CD4-positive, CD25-positive, alpha-beta regulatory T cell (primary cell): ENCODE measurements at regions not wholly inside any gene's neighbourhood (a gene's known extent, or its start where the extent isn't known, plus 50 kb on each side); places are given as distances from the start of the nearest gene placed in this dataset.

ENCODE experiments used
- ATAC-seq, 2 donors: fragments of 150-1000 bp; cut with Tn5 transposase; one replicate each; pipeline ENCODE4 v1.10.0; 2021; ENCODE audit warnings: low read depth in 2 of 2, moderate number of reproducible peaks in 2 of 2, moderate library complexity in 1 of 2
- DNase-seq, 3 donors: peaks; one replicate each; pipeline versions ENCODE4 v3.0.0 to v3.0.0-alpha.2; 2012 to 2022; ENCODE audit warnings: mixed read lengths in 1 of 3
- H3K27ac ChIP-seq: one replicate; pipeline ENCODE4 v1.7.0; 2013; ENCODE audit warnings: mild to moderate bottlenecking, low read length; ENCODE audit not compliant: insufficient read depth, poor library complexity, severe bottlenecking
- H3K27me3 ChIP-seq: one replicate; pipeline ENCODE4 v1.7.0; 2013; ENCODE audit warnings: low read length; ENCODE audit not compliant: control insufficient read depth, insufficient read depth
- H3K36me3 ChIP-seq: one replicate; pipeline ENCODE4 v1.7.0; 2013; ENCODE audit warnings: mild to moderate bottlenecking, low read length, moderate library complexity; ENCODE audit not compliant: control insufficient read depth, insufficient read depth
- H3K4me1 ChIP-seq: 2 replicates; pipeline ENCODE4 v1.7.0; 2013; ENCODE audit warnings: mild to moderate bottlenecking, low read length; ENCODE audit not compliant: insufficient read depth, control insufficient read depth, poor library complexity, severe bottlenecking
- H3K4me3 ChIP-seq: one replicate; pipeline ENCODE4 v1.7.0; 2013; ENCODE audit warnings: low read depth, mild to moderate bottlenecking, low read length, moderate library complexity
- H3K9me3 ChIP-seq, 2 experiments: 1 replicate in 1 of 2; 2 replicates in 1 of 2; pipeline ENCODE4 v1.7.0; 2013; ENCODE audit warnings: low read length in 2 of 2, mild to moderate bottlenecking in 1 of 2, moderate library complexity in 1 of 2; ENCODE audit not compliant: control insufficient read depth in 2 of 2
- H3K27ac Mint-ChIP-seq, 3 donors: one replicate each; pipeline ENCODE4 v1.8.0; 2020 to 2022; ENCODE audit warnings: mild to moderate bottlenecking in 3 of 3, mixed read lengths in 3 of 3, moderate library complexity in 2 of 3
- H3K27me3 Mint-ChIP-seq: one replicate; pipeline ENCODE4 v1.8.0; 2022; ENCODE audit warnings: mild to moderate bottlenecking, mixed read lengths
- H3K36me3 Mint-ChIP-seq: one replicate; pipeline ENCODE4 v1.8.0; 2020; ENCODE audit warnings: mixed read lengths
- H3K4me1 Mint-ChIP-seq, 4 donors: one replicate each; pipeline ENCODE4 v1.8.0; 2020 to 2022; ENCODE audit warnings: mixed read lengths in 4 of 4, mild to moderate bottlenecking in 1 of 4
- H3K4me3 Mint-ChIP-seq, 4 donors: one replicate each; pipeline ENCODE4 v1.8.0; 2020 to 2022; ENCODE audit warnings: mild to moderate bottlenecking in 4 of 4, mixed read lengths in 4 of 4, moderate library complexity in 3 of 4
- H3K9me3 Mint-ChIP-seq, 7 donors: one replicate each; pipeline ENCODE4 v1.8.0; 2020 to 2022; ENCODE audit warnings: mixed read lengths in 7 of 7, mild to moderate bottlenecking in 3 of 7, moderate library complexity in 2 of 7

GRCh38 chr12:131547555-131547954 is 163.3 kb upstream of the SFSWAP start:
- Histone ChIP-seq H3K27me3 (no peaks in the 10 kb centered on the region), H3K27ac (no peak overlapping the region), H3K9me3 (no peaks in the 10 kb centered on the region), H3K4me1 (no peaks in the 10 kb centered on the region), H3K4me3 (no peak overlapping the region), H3K36me3 (no peaks in the 10 kb centered on the region)
- Mint-ChIP-seq H3K36me3 (no peaks in the 10 kb centered on the region), H3K4me1 (no peaks in the 10 kb centered on the region), H3K27me3 (peaks cover 10% of the 10 kb centered on the region), H3K27ac (no peak overlapping the region), H3K9me3 (no peaks in the 10 kb centered on the region), H3K4me3 (no peak overlapping the region)
- no peak for DNase-seq
- no peak for ATAC-seq

- H3K36me3 ChIP-seq: no peaks in the 10 kb centered on the region
- no peak for ATAC-seq
- no peak overlapping the region for H3K4me3 ChIP-seq
- H3K27ac ChIP-seq: no peak overlapping the region
- no peak for DNase-seq
- Mint-ChIP-seq H3K36me3 (no peaks in the 10 kb centered on the region), H3K9me3 (no peaks in the 10 kb centered on the region), H3K27me3 (peaks cover 10% of the 10 kb centered on the region), H3K4me3 (no peak overlapping the region), H3K4me1 (no peaks in the 10 kb centered on the region), H3K27ac (no peak overlapping the region)
- no peaks in the 10 kb centered on the region for H3K27me3 ChIP-seq
- H3K4me1 ChIP-seq: no peaks in the 10 kb centered on the region
- no peaks in the 10 kb centered on the region for H3K9me3 ChIP-seq
Observed at GRCh38 chr12:131550121-131550520, 160.8 kb upstream of the SFSWAP start.

DNA sequence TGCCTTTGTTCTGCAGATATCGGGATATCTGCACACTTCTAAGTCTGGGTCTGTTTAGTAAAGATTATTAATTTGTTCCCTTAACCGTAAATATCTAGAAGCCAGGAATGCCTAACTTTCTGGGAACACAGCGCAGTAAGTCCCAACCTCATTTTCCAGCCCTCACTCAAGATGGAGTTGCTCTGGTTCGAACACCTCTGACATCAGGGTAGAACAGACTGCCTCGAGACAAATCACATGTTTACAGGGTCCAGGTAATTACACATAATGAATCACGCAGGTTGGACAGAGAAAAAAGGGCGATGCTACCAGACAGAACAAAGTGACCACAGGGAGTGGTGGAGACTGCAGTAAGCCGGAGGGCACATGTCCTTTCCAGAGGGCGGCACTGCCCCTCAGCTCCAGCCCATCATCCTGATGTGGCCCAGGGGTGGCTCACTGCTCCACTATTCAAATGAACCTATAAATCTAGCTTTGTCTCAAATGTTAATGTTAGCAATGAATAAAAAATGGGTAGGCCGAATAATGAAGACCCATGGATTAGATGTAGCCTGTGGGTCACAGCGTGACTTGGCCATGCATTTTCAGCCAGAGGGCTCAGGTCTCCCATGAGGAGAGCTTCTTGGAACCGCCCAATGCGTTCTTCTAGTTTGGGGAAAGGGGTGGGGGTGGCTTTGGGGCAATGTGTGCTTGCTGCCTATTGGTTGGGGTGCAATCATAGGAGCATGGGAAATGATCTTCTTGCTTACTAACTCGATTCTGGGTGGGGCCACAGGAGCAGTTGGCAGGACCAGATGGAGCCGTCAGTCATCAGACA is 159.0 kb upstream of the SFSWAP start:
- H3K36me3 Mint-ChIP-seq: no peaks in the 10 kb centered on the region
- no peak overlapping the region for H3K27ac ChIP-seq
- H3K9me3 Mint-ChIP-seq: no peaks in the 10 kb centered on the region
- no peak for ATAC-seq
- no peak overlapping the region for H3K27ac Mint-ChIP-seq
- H3K4me1 Mint-ChIP-seq: no peaks in the 10 kb centered on the region
- no peaks in the 10 kb centered on the region for H3K27me3 ChIP-seq
- no peak overlapping the region for H3K4me3 ChIP-seq
- no peak for DNase-seq
- no peak overlapping the region for H3K4me3 Mint-ChIP-seq
- no peaks in the 10 kb centered on the region for H3K36me3 ChIP-seq
- H3K4me1 ChIP-seq: no peaks in the 10 kb centered on the region
- no peaks in the 10 kb centered on the region for H3K9me3 ChIP-seq
- H3K27me3 Mint-ChIP-seq: peaks cover 10% of the 10 kb centered on the region

DNA sequence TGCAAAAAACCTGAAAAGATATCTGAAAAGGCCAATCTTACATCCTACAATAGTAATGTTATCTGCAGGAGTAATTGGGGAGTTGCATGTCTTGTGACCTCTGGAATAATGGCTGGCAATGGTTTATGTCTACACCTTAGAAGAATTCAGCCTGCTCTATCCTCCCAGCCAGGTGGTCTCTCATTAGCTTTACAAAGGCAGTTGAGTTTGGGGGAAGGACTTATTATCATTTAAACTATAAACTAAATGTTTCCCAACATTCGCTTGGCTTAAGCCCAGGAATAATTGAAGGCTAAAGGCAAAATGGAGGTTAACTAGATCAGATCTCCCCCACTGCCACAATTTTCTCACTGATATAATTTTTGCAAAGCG is 158.4 kb upstream of the SFSWAP start:
- no peaks in the 10 kb centered on the region for H3K36me3 Mint-ChIP-seq
- no peaks in the 10 kb centered on the region for H3K4me1 ChIP-seq
- H3K27ac Mint-ChIP-seq: no peak overlapping the region
- H3K36me3 ChIP-seq: no peaks in the 10 kb centered on the region
- no peaks in the 10 kb centered on the region for H3K9me3 ChIP-seq
- no peaks in the 10 kb centered on the region for H3K27me3 ChIP-seq
- H3K27me3 Mint-ChIP-seq: peaks cover 10% of the 10 kb centered on the region
- H3K27ac ChIP-seq: no peak overlapping the region
- no peaks in the 10 kb centered on the region for H3K4me1 Mint-ChIP-seq
- H3K9me3 Mint-ChIP-seq: no peaks in the 10 kb centered on the region
- no peak overlapping the region for H3K4me3 Mint-ChIP-seq
- H3K4me3 ChIP-seq: no peak overlapping the region
- ATAC-seq (no peak), DNase-seq (no peak)

GRCh38 chr12:131553096-131553777 is 157.7 kb upstream of the SFSWAP start:
- Mint-ChIP-seq H3K36me3 (no peaks in the 10 kb centered on the region), H3K4me1 (no peaks in the 10 kb centered on the region), H3K9me3 (no peaks in the 10 kb centered on the region), H3K27me3 (peaks cover 10% of the 10 kb centered on the region), H3K4me3 (no peak overlapping the region), H3K27ac (no peak overlapping the region)
- Histone ChIP-seq H3K36me3 (no peaks in the 10 kb centered on the region), H3K27me3 (no peaks in the 10 kb centered on the region), H3K27ac (no peak overlapping the region), H3K4me3 (no peak overlapping the region), H3K9me3 (no peaks in the 10 kb centered on the region), H3K4me1 (no peaks in the 10 kb centered on the region)
- DNase-seq (no peak), ATAC-seq (no peak)

DNA sequence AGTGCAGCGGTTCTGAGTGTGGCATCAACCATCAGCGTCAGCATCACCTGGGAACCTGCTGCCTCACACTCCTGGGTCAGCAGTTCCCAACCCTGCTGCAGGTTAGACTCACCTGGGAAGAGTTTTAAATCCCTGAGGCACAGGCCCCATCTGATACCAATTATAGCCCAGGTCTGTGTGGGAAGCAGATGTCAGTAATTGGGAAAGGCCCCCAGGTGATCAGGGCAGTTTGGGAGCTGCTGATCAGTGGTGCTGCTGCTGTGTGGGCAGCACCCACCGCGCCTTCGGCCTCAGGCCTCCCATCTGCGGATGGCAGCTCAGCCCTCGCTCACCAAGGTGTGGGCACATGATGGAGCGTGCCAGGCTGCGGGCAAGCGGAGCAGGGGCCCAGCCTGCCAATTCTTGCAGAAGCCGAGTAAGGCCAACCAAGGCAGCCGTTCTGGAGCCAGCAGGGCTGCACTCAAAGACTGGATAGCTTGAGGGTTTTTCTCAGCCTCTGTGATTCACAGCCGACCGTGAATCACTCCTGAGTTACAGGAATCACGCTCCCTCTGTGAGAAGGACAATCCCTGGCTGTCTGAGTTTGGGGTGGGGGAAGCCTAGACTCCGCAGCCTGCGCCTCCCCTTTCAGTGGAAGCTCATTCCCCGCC is 155.6 kb upstream of the SFSWAP start:
- no peak for DNase-seq
- no peak overlapping the region for H3K4me3 Mint-ChIP-seq
- no peak overlapping the region for H3K4me3 ChIP-seq
- no peaks in the 10 kb centered on the region for H3K9me3 ChIP-seq
- H3K4me1 Mint-ChIP-seq: no peaks in the 10 kb centered on the region
- H3K36me3 ChIP-seq: no peaks in the 10 kb centered on the region
- no peaks in the 10 kb centered on the region for H3K36me3 Mint-ChIP-seq
- H3K4me1 ChIP-seq: no peaks in the 10 kb centered on the region
- no peak overlapping the region for H3K27ac ChIP-seq
- H3K27me3 ChIP-seq: no peaks in the 10 kb centered on the region
- H3K27ac Mint-ChIP-seq: no peak overlapping the region
- H3K9me3 Mint-ChIP-seq: no peaks in the 10 kb centered on the region
- no peak for ATAC-seq
- H3K27me3 Mint-ChIP-seq: peaks cover 10% of the 10 kb centered on the region

DNA sequence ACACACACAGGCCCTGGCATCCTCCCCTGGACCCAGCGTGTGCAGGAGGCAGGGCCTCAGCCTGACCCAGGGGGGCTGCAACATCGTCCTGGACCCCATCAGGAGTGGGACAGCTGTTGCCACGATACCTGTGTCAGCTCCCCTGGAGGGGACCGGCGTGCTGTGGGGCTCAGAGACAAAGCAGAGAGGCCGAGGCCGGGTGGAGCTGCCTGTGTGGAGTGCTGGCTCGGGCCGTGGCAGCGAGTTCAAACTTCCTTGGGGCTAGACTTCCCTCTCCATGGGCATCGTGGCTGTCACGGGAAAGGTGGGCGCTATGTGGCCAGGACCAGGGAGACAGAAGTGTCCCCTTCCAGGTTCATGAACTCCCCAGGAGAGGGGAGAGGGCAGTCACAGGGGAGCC is 155.0 kb upstream of the SFSWAP start:
- Mint-ChIP-seq H3K36me3 (no peaks in the 10 kb centered on the region), H3K27ac (no peak overlapping the region), H3K9me3 (no peaks in the 10 kb centered on the region), H3K4me3 (no peak overlapping the region), H3K27me3 (peaks cover 10% of the 10 kb centered on the region), H3K4me1 (no peaks in the 10 kb centered on the region)
- no peak overlapping the region for H3K27ac ChIP-seq
- no peaks in the 10 kb centered on the region for H3K27me3 ChIP-seq
- no peaks in the 10 kb centered on the region for H3K4me1 ChIP-seq
- H3K4me3 ChIP-seq: no peak overlapping the region
- no peaks in the 10 kb centered on the region for H3K9me3 ChIP-seq
- DNase-seq (no peak), ATAC-seq (no peak)
- H3K36me3 ChIP-seq: no peaks in the 10 kb centered on the region
